ENCODE measurements at regions not wholly inside any gene's neighbourhood (a gene's known extent, or its start where the extent isn't known, plus 50 kb on each side); places are given as distances from the start of the nearest gene placed in this dataset.

GRCh38 chr6:165827190-165827518 lies 164.1 kb upstream of the PDE10A start:
- intact Hi-C loops (cut with micrococcal nuclease) = no loop called here
- no peak overlapping the region for H3K4me3 Mint-ChIP-seq (ENCODE audit: low read depth)
- no peaks in the 10 kb centered on the region for H3K36me3 Mint-ChIP-seq (ENCODE audit: low read depth)

GRCh38 chr6:165826487-165827189 lies 163.6 kb upstream of the PDE10A start:
- H3K27ac Mint-ChIP-seq = no peak overlapping the region
- no peak overlapping the region for H3K4me3 Mint-ChIP-seq (ENCODE audit: low read depth)
- intact Hi-C loops (cut with micrococcal nuclease) = no loop called here
- no peaks in the 10 kb centered on the region for H3K36me3 Mint-ChIP-seq (ENCODE audit: low read depth)
- no peaks in the 10 kb centered on the region for H3K9me3 Mint-ChIP-seq
- peaks cover under 1% of the 10 kb centered on the region for H3K4me1 Mint-ChIP-seq (ENCODE audit: low read depth)
- H3K27me3 Mint-ChIP-seq (ENCODE audit: low read depth) = peaks cover under 1% of the 10 kb centered on the region
- DNase-seq (ENCODE audit: low spot score) = no peak

More at GRCh38 chr6:165827190-165827518, 164.1 kb upstream of the PDE10A start:
- Mint-ChIP-seq H3K4me1 (ENCODE audit: low read depth) (peaks cover 3% of the 10 kb centered on the region), H3K27ac (no peak overlapping the region), H3K27me3 (ENCODE audit: low read depth) (peaks cover 3% of the 10 kb centered on the region), H3K9me3 (no peaks in the 10 kb centered on the region)
- DNase-seq (ENCODE audit: low spot score) = no peak

GRCh38 chr6:165825256-165825815 lies 162.3 kb upstream of the PDE10A start:
- no peak overlapping the region for H3K4me3 Mint-ChIP-seq (ENCODE audit: low read depth)
- no peak overlapping the region for H3K27ac Mint-ChIP-seq
- H3K4me1 Mint-ChIP-seq (ENCODE audit: low read depth) = no peaks in the 10 kb centered on the region
- DNase-seq (ENCODE audit: low spot score) = no peak
- intact Hi-C loops (cut with micrococcal nuclease) = no loop called here
- H3K27me3 Mint-ChIP-seq (ENCODE audit: low read depth) = peaks cover 8% of the 10 kb centered on the region
- H3K36me3 Mint-ChIP-seq (ENCODE audit: low read depth) = no peaks in the 10 kb centered on the region
- H3K9me3 Mint-ChIP-seq = no peaks in the 10 kb centered on the region

GRCh38 chr6:165823609-165824326 lies 160.7 kb upstream of the PDE10A start:
- H3K4me1 Mint-ChIP-seq (ENCODE audit: low read depth) = no peaks in the 10 kb centered on the region
- no peak overlapping the region for H3K27ac Mint-ChIP-seq
- DNase-seq (ENCODE audit: low spot score) = no peak
- no peak overlapping the region for H3K4me3 Mint-ChIP-seq (ENCODE audit: low read depth)
- intact Hi-C loops (cut with micrococcal nuclease) = no loop called here
- H3K9me3 Mint-ChIP-seq = no peaks in the 10 kb centered on the region
- H3K36me3 Mint-ChIP-seq (ENCODE audit: low read depth) = no peaks in the 10 kb centered on the region
- peaks cover 21% of the 10 kb centered on the region for H3K27me3 Mint-ChIP-seq (ENCODE audit: low read depth)

- H3K4me1 Mint-ChIP-seq (ENCODE audit: low read depth) = no peaks in the 10 kb centered on the region
- no peak overlapping the region for H3K27ac Mint-ChIP-seq
- no peak overlapping the region for H3K4me3 Mint-ChIP-seq (ENCODE audit: low read depth)
- H3K9me3 Mint-ChIP-seq = no peaks in the 10 kb centered on the region
- no peak for DNase-seq (ENCODE audit: low spot score)
- no peaks in the 10 kb centered on the region for H3K36me3 Mint-ChIP-seq (ENCODE audit: low read depth)
- intact Hi-C loops (cut with micrococcal nuclease) = no loop called here
- peaks cover 29% of the 10 kb centered on the region for H3K27me3 Mint-ChIP-seq (ENCODE audit: low read depth)
Measured at GRCh38 chr6:165822501-165822900, 159.5 kb upstream of the PDE10A start.

- H3K4me3 Mint-ChIP-seq (ENCODE audit: low read depth) = no peak overlapping the region
- H3K27me3 Mint-ChIP-seq (ENCODE audit: low read depth) = peaks cover 29% of the 10 kb centered on the region
- DNase-seq (ENCODE audit: low spot score) = no peak
- H3K4me1 Mint-ChIP-seq (ENCODE audit: low read depth) = no peaks in the 10 kb centered on the region
- intact Hi-C loops (cut with micrococcal nuclease) = no loop called here
- H3K27ac Mint-ChIP-seq = no peak overlapping the region
- H3K36me3 Mint-ChIP-seq (ENCODE audit: low read depth) = no peaks in the 10 kb centered on the region
- H3K9me3 Mint-ChIP-seq = no peaks in the 10 kb centered on the region
Measured at GRCh38 chr6:165821754-165822153, 158.7 kb upstream of the PDE10A start.

- DNase-seq (ENCODE audit: low spot score) = no peak
- Mint-ChIP-seq H3K4me3 (ENCODE audit: low read depth) (no peak overlapping the region), H3K27ac (no peak overlapping the region), H3K27me3 (ENCODE audit: low read depth) (peaks cover 31% of the 10 kb centered on the region), H3K36me3 (ENCODE audit: low read depth) (no peaks in the 10 kb centered on the region), H3K9me3 (no peaks in the 10 kb centered on the region), H3K4me1 (ENCODE audit: low read depth) (no peaks in the 10 kb centered on the region)
- intact Hi-C loops (cut with micrococcal nuclease) = no loop called here
Measured at GRCh38 chr6:165820934-165821333, 157.9 kb upstream of the PDE10A start.

- no peaks in the 10 kb centered on the region for H3K36me3 Mint-ChIP-seq (ENCODE audit: low read depth)
- H3K9me3 Mint-ChIP-seq = no peaks in the 10 kb centered on the region
- no peak for DNase-seq (ENCODE audit: low spot score)
- intact Hi-C loops (cut with micrococcal nuclease) = no loop called here
- H3K27ac Mint-ChIP-seq = no peak overlapping the region
- peaks cover 31% of the 10 kb centered on the region for H3K27me3 Mint-ChIP-seq (ENCODE audit: low read depth)
- H3K4me1 Mint-ChIP-seq (ENCODE audit: low read depth) = no peaks in the 10 kb centered on the region
- H3K4me3 Mint-ChIP-seq (ENCODE audit: low read depth) = no peak overlapping the region
Measured at GRCh38 chr6:165820407-165820806, 157.4 kb upstream of the PDE10A start.

- peaks cover 31% of the 10 kb centered on the region for H3K27me3 Mint-ChIP-seq (ENCODE audit: low read depth)
- H3K9me3 Mint-ChIP-seq = no peaks in the 10 kb centered on the region
- H3K27ac Mint-ChIP-seq = no peak overlapping the region
- H3K4me3 Mint-ChIP-seq (ENCODE audit: low read depth) = no peak overlapping the region
- no peak for DNase-seq (ENCODE audit: low spot score)
- intact Hi-C loops (cut with micrococcal nuclease) = no loop called here
- no peaks in the 10 kb centered on the region for H3K4me1 Mint-ChIP-seq (ENCODE audit: low read depth)
- no peaks in the 10 kb centered on the region for H3K36me3 Mint-ChIP-seq (ENCODE audit: low read depth)
Measured at GRCh38 chr6:165819394-165819793, 156.4 kb upstream of the PDE10A start.

- Mint-ChIP-seq H3K4me3 (ENCODE audit: low read depth) (no peak overlapping the region), H3K36me3 (ENCODE audit: low read depth) (no peaks in the 10 kb centered on the region), H3K27ac (no peak overlapping the region), H3K4me1 (ENCODE audit: low read depth) (no peaks in the 10 kb centered on the region), H3K9me3 (no peaks in the 10 kb centered on the region), H3K27me3 (ENCODE audit: low read depth) (peaks cover 31% of the 10 kb centered on the region)
- no peak for DNase-seq (ENCODE audit: low spot score)
- intact Hi-C loops (cut with micrococcal nuclease) = no loop called here
Measured at GRCh38 chr6:165818200-165818599, 155.2 kb upstream of the PDE10A start.

GRCh38 chr6:165817771-165818170 lies 154.7 kb upstream of the PDE10A start:
- no peaks in the 10 kb centered on the region for H3K9me3 Mint-ChIP-seq
- no peak overlapping the region for H3K27ac Mint-ChIP-seq
- H3K27me3 Mint-ChIP-seq (ENCODE audit: low read depth) = peaks cover 31% of the 10 kb centered on the region
- intact Hi-C loops (cut with micrococcal nuclease) = no loop called here
- H3K36me3 Mint-ChIP-seq (ENCODE audit: low read depth) = no peaks in the 10 kb centered on the region
- H3K4me3 Mint-ChIP-seq (ENCODE audit: low read depth) = no peak overlapping the region
- no peaks in the 10 kb centered on the region for H3K4me1 Mint-ChIP-seq (ENCODE audit: low read depth)
- DNase-seq (ENCODE audit: low spot score) = no peak

- Mint-ChIP-seq H3K27ac (no peak overlapping the region), H3K4me3 (ENCODE audit: low read depth) (no peak overlapping the region), H3K4me1 (ENCODE audit: low read depth) (no peaks in the 10 kb centered on the region), H3K27me3 (ENCODE audit: low read depth) (peaks cover 31% of the 10 kb centered on the region), H3K36me3 (ENCODE audit: low read depth) (no peaks in the 10 kb centered on the region), H3K9me3 (no peaks in the 10 kb centered on the region)
- intact Hi-C loops (cut with micrococcal nuclease) = no loop called here
- DNase-seq (ENCODE audit: low spot score) = no peak
Measured at GRCh38 chr6:165817148-165817547, 154.1 kb upstream of the PDE10A start.

- no peak for DNase-seq (ENCODE audit: low spot score)
- H3K27me3 Mint-ChIP-seq (ENCODE audit: low read depth) = peaks cover 22% of the 10 kb centered on the region
- H3K9me3 Mint-ChIP-seq = no peaks in the 10 kb centered on the region
- no peak overlapping the region for H3K4me3 Mint-ChIP-seq (ENCODE audit: low read depth)
- H3K4me1 Mint-ChIP-seq (ENCODE audit: low read depth) = no peaks in the 10 kb centered on the region
- no peak overlapping the region for H3K27ac Mint-ChIP-seq
- intact Hi-C loops (cut with micrococcal nuclease) = no loop called here
- no peaks in the 10 kb centered on the region for H3K36me3 Mint-ChIP-seq (ENCODE audit: low read depth)
Measured at GRCh38 chr6:165814679-165815078, 151.6 kb upstream of the PDE10A start.

Data from activated T-helper 2 cell treated with anti-CD3 and anti-CD28 coated beads, Interferon-gamma antibody, Interleukin-2, Interleukin-4, amounts not matched to agents 10 μg/mL and 5 μg/mL and 100 μg/mL, durations not matched to agents 14 hours and 24 hours and 36 hours (primary cell).